Mucosa of gallbladder (tissue), 1 donor: ENCODE measurements at regions not wholly inside any gene's neighbourhood (a gene's known extent, or its start where the extent isn't known, plus 50 kb on each side); places are given as distances from the start of the nearest gene placed in this dataset.
"Not testable (repeated sequence)": the region's sequence is repeated elsewhere in the genome, so short reads cannot be mapped to it uniquely, and the experiment has no call there.

Experiments
- DNase-seq: peaks from one replicate; pipeline ENCODE4 v3.0.0-alpha.2; 2020; ENCODE audit warnings: low spot score
- donor health status: DM: no; HTN: no; CAD: no.

GRCh38 chr17:70278844-70279462 lies 109.6 kb downstream of the KCNJ2 start:
- no peak for DNase-seq

GRCh38 chr17:70286391-70286790 lies 117.1 kb downstream of the KCNJ2 start:
- DNase-seq, result no peak

- no peak for DNase-seq
Observed at GRCh38 chr17:70288540-70289290, 119.4 kb downstream of the KCNJ2 start.

- DNase-seq, result no peak
Observed at GRCh38 chr17:70290770-70291169, 121.4 kb downstream of the KCNJ2 start.

GRCh38 chr17:70292366-70292765 lies 123.0 kb downstream of the KCNJ2 start:
- DNase-seq, result no peak

GRCh38 chr17:70293564-70294310 lies 124.4 kb downstream of the KCNJ2 start:
- DNase-seq, result not testable (repeated sequence)

- no peak for DNase-seq
Observed at GRCh38 chr17:70295329-70295728, 126.0 kb downstream of the KCNJ2 start.

- DNase-seq, result no peak
Observed at GRCh38 chr17:70295731-70296130, 126.4 kb downstream of the KCNJ2 start.

- DNase-seq, result no peak
Observed at GRCh38 chr17:70296456-70296855, 127.1 kb downstream of the KCNJ2 start.

- DNase-seq, result no peak
Observed at GRCh38 chr17:70297397-70297796, 128.1 kb downstream of the KCNJ2 start.

GRCh38 chr17:70298929-70299531 lies 129.7 kb downstream of the KCNJ2 start:
- DNase-seq, result no peak

GRCh38 chr17:70307430-70308225 lies 138.3 kb downstream of the KCNJ2 start:
- DNase-seq, result no peak

- DNase-seq, result no peak
Observed at GRCh38 chr17:70308618-70309017, 139.3 kb downstream of the KCNJ2 start.

- DNase-seq, result no peak
Observed at GRCh38 chr17:70310221-70310672, 140.9 kb downstream of the KCNJ2 start.

- DNase-seq, result no peak
Observed at GRCh38 chr17:70313086-70313852, 143.9 kb downstream of the KCNJ2 start.

- no peak for DNase-seq
Observed at GRCh38 chr17:70314096-70314495, 144.8 kb downstream of the KCNJ2 start.

GRCh38 chr17:70314506-70314905 lies 145.2 kb downstream of the KCNJ2 start:
- DNase-seq, result no peak

GRCh38 chr17:70317421-70317820 lies 148.1 kb downstream of the KCNJ2 start:
- DNase-seq, result no peak

- no peak for DNase-seq
Observed at GRCh38 chr17:70318051-70318450, 148.7 kb downstream of the KCNJ2 start.

- DNase-seq, result no peak
Observed at GRCh38 chr17:70319516-70319915, 150.2 kb downstream of the KCNJ2 start.
